GM12878 (cell line): ENCODE measurements at regions not wholly inside any gene's neighbourhood (a gene's known extent, or its start where the extent isn't known, plus 50 kb on each side); places are given as distances from the start of the nearest gene placed in this dataset.

ENCODE experiments used
- ATAC-seq: fragments of 200-7000 bp; cut with Tn5 transposase; 3 replicates; pipeline ENCODE4 v1.9.1; 2020; ENCODE audit warnings: mild to moderate bottlenecking, moderate library complexity
- BruUV-seq: library from RNA; stranded (reverse); fragments of 400-500 nt; replicated peaks from 2 replicates; lab custom pipeline; 2021; lab: Mats Ljungman, UMichigan
- CTCF ChIA-PET: fragments of 300-600 bp; sonication (Branson Sonifier 250); formaldehyde crosslinking; extraction: SDS; loops from one replicate; lab custom pipeline; 2021; ENCODE audit warnings: inconsistent platforms; lab: Yijun Ruan, JAX
- POLR2A ChIA-PET: fragments of 350-600 bp; formaldehyde crosslinking; extraction: SDS; loops from one replicate; lab custom pipeline; 2021; ENCODE audit warnings: inconsistent platforms; lab: Charles Lee
- RAD21 ChIA-PET: fragments of 300-600 bp; sonication (Branson Sonifier 250); formaldehyde crosslinking; loops from one replicate; lab custom pipeline; 2023; ENCODE audit warnings: antibody characterized with exemption; ENCODE audit not compliant: unreplicated experiment; lab: Charles Lee
- SMC1A ChIA-PET: fragments of 300-600 bp; sonication (Branson Sonifier 250); formaldehyde crosslinking; loops from one replicate; lab custom pipeline; 2023; ENCODE audit not compliant: unreplicated experiment, uncharacterized antibody; lab: Charles Lee
- DNase-seq: peaks from one replicate; pipeline ENCODE4 v3.0.0-alpha.2; 2011; ENCODE audit warnings: low read depth, low spot score
- FAIRE-seq: peaks from 3 replicates; lab custom pipeline; 2011; peaks lifted over from hg19 to GRCh38; lab: Jason Lieb, UNC
- H2AFZ ChIP-seq: 2 replicates; pipeline ENCODE4 v1.6.0; 2011; ENCODE audit warnings: low read depth, low read length, control low read depth; ENCODE audit not compliant: control insufficient read depth
- H3K27ac ChIP-seq: 2 replicates; pipeline ENCODE4 v1.5.1; 2011; ENCODE audit warnings: control low read depth; ENCODE audit not compliant: control insufficient read depth, insufficient read depth
- H3K27me3 ChIP-seq, 2 experiments: replicated peaks in 1 of 2; 2 replicates each; pipeline versions ENCODE4 v1.6.0 to v1.6.1; 2011; ENCODE audit warnings: low read length in 1 of 2; ENCODE audit not compliant: control insufficient read depth in 2 of 2, insufficient read depth in 2 of 2
- H3K36me3 ChIP-seq, 2 experiments: 2 replicates each; pipeline ENCODE4 v1.5.1; 2011; ENCODE audit warnings: low read length in 1 of 2; ENCODE audit not compliant: control insufficient read depth in 2 of 2, insufficient read depth in 2 of 2
- H3K4me1 ChIP-seq: 2 replicates; pipeline ENCODE4 v1.6.1; 2011; ENCODE audit warnings: mild to moderate bottlenecking, low read length, moderate library complexity, mixed read lengths; ENCODE audit not compliant: control insufficient read depth, insufficient read depth
- H3K4me2 ChIP-seq: 2 replicates; pipeline ENCODE4 v1.6.0; 2011; ENCODE audit warnings: control low read depth; ENCODE audit not compliant: control insufficient read depth, insufficient read depth
- H3K4me3 ChIP-seq: fragments of 200-600 bp; sonication (generic); 2 replicates; pipeline ENCODE4 v1.5.1; 2016
- H3K79me2 ChIP-seq: 2 replicates; pipeline ENCODE4 v1.6.0; 2011; ENCODE audit warnings: low read length; ENCODE audit not compliant: control insufficient read depth, insufficient read depth
- H3K9ac ChIP-seq: 2 replicates; pipeline ENCODE4 v1.8.0; 2011; ENCODE audit warnings: low read length, control low read depth, mixed read lengths; ENCODE audit not compliant: control insufficient read depth, insufficient read depth
- H3K9me3 ChIP-seq: replicated peaks from 3 replicates; pipeline ENCODE4 v1.5.1; 2011; ENCODE audit warnings: mild to moderate bottlenecking, low read length; ENCODE audit not compliant: control insufficient read depth, insufficient read depth
- H4K20me1 ChIP-seq: 2 replicates; pipeline ENCODE4 v1.6.0; 2011; ENCODE audit not compliant: control insufficient read depth, insufficient read depth
- CREM ChIP-seq: IDR thresholded peaks from 2 replicates; pipeline ENCODE4 v1.6.1; 2014; ENCODE audit warnings: antibody characterized with exemption, low read depth
- E2F8 ChIP-seq: fragments of 450-650 bp; IDR thresholded peaks from 2 replicates; pipeline ENCODE4 v1.6.1; 2018; ENCODE audit warnings: mild to moderate bottlenecking, low read depth, moderate library complexity; ENCODE audit not compliant: partially characterized antibody
- PAX5 ChIP-seq: IDR thresholded peaks from 2 replicates; pipeline ENCODE4 v1.6.1; 2011; ENCODE audit warnings: low read depth, low read length, borderline replicate concordance
- PRDM15 ChIP-seq: fragments of 450-650 bp; formaldehyde crosslinking; IDR thresholded peaks from 2 replicates; pipeline ENCODE4 v1.4.0; 2020; ENCODE audit warnings: mild to moderate bottlenecking, moderate library complexity
- ZNF24 ChIP-seq: fragments of 450-650 bp; IDR thresholded peaks from 2 replicates; pipeline ENCODE4 v1.6.1; 2017; ENCODE audit warnings: antibody characterized with exemption, mild to moderate bottlenecking
- WGBS: methylation state at CpG from one replicate; pipeline ENCODE4 v1.1.6; 2016; ENCODE audit warnings: low lambda C conversion rate; ENCODE audit not compliant: insufficient replicate concordance, insufficient coverage; ENCODE audit errors: missing lambda C conversion rate; 5-methylcytosine and 5-hydroxymethylcytosine counted together
- in situ Hi-C: fragments of 300-500 bp; cut with MboI; formaldehyde crosslinking; loops from 9 replicates; pipeline ENCODE4 v1.14.3; 2018; ENCODE audit warnings: mixed read lengths
- intact Hi-C: fragments of 100-400 bp; cut with micrococcal nuclease; formaldehyde crosslinking; loops from one replicate; pipeline ENCODE4 v1.14.2; 2022; ENCODE audit not compliant: unreplicated experiment

GRCh38 chr15:95872366-95872771, 458.1 kb upstream of the NR2F2 start:
- no peaks in the 10 kb centered on the region for H3K4me1 ChIP-seq
- no peaks in the 10 kb centered on the region for H3K27me3 ChIP-seq
- POLR2A ChIA-PET: interaction anchor here (1.7 kb wide), 1 partner anchor 9 kb away, joined by 4 read pairs; no protein-coding TSS in a partner anchor
- H3K79me2 ChIP-seq: no peaks in the 10 kb centered on the region
- H2AFZ ChIP-seq: no peak overlapping the region
- H3K4me2 ChIP-seq: no peak overlapping the region
- no peaks in the 10 kb centered on the region for H3K36me3 ChIP-seq
- no TSS peak for BruUV-seq
- intact Hi-C loops: no loop called here
- TF ChIP-seq E2F8 (no peak), ZNF24 (no peak)
- TF ChIP-seq, all 136 proteins: peak for 0
- ATAC-seq (no peak), FAIRE-seq (no peak), DNase-seq (no peak)
- H3K9me3 ChIP-seq: no peaks in the 10 kb centered on the region
- no peaks in the 10 kb centered on the region for H4K20me1 ChIP-seq
- no peak overlapping the region for H3K27ac ChIP-seq
- WGBS: 51% methylated on average over 3 of the region's 3 CpGs
- H3K9ac ChIP-seq: no peak overlapping the region
- H3K4me3 ChIP-seq: no peak overlapping the region
- CTCF ChIA-PET: no interaction called here
- SMC1A ChIA-PET: interaction anchor here (1.5 kb wide), 1 partner anchor 23 kb away, joined by 4 read pairs; no protein-coding TSS in a partner anchor
- RAD21 ChIA-PET: no interaction called here
- in situ Hi-C loops: no loop called here

- H3K4me3 ChIP-seq: no peak overlapping the region
- DNase-seq: no peak
- no peak overlapping the region for H3K4me2 ChIP-seq
- H3K79me2 ChIP-seq: no peaks in the 10 kb centered on the region
- peaks cover 2% of the 10 kb centered on the region; the same call in 1 of the 2 replicates for H3K4me1 ChIP-seq
- TF ChIP-seq PAX5 (no peak), PRDM15 (CRISPR knock-in tag) (no peak), CREM (no peak)
- TF ChIP-seq, all 136 proteins: peak for 0
- H3K9ac ChIP-seq: no peak overlapping the region
- ChIA-PET CTCF (no interaction called here), SMC1A (interaction anchor here (1.4 kb wide), 1 partner anchor 10 kb away, joined by 3 read pairs; no protein-coding TSS in a partner anchor), RAD21 (interaction anchor here (1.3 kb wide), 1 partner anchor 42 kb away, joined by 4 read pairs; no protein-coding TSS in a partner anchor), POLR2A (no interaction called here)
- FAIRE-seq: no peak
- H4K20me1 ChIP-seq: no peaks in the 10 kb centered on the region
- no peak overlapping the region for H2AFZ ChIP-seq
- no TSS peak for BruUV-seq
- in situ Hi-C loops: no loop called here
- no peak for ATAC-seq
- H3K27me3 ChIP-seq: no peaks in the 10 kb centered on the region
- H3K9me3 ChIP-seq: no peaks in the 10 kb centered on the region
- H3K36me3 ChIP-seq: no peaks in the 10 kb centered on the region
- no peak overlapping the region for H3K27ac ChIP-seq
- intact Hi-C loops: no loop called here
These were observed 455.9 kb upstream of the NR2F2 start for GRCh38 chr15:95874637-95875036.
